KOPT-K1 (cell line): ENCODE measurements at regions not wholly inside any gene's neighbourhood (a gene's known extent, or its start where the extent isn't known, plus 50 kb on each side); places are given as distances from the start of the nearest gene placed in this dataset.

Source experiments
- H3K27ac ChIP-seq: fragments of 200-600 bp; sonication (generic); 2 replicates; pipeline ENCODE4 v1.5.1; 2016; ENCODE audit warnings: antibody characterized with exemption, mild to moderate bottlenecking, low read depth, low read length; ENCODE audit not compliant: poor library complexity, severe bottlenecking
- H3K36me3 ChIP-seq: fragments of 200-600 bp; sonication (generic); 2 replicates; pipeline ENCODE4 v1.5.1; 2017; ENCODE audit warnings: antibody characterized with exemption, mild to moderate bottlenecking, low read length, moderate library complexity; ENCODE audit not compliant: insufficient read depth
- H3K9me3 ChIP-seq: fragments of 200-600 bp; sonication (generic); 2 replicates; pipeline ENCODE4 v1.5.1; 2017; ENCODE audit warnings: antibody characterized with exemption, low read length, mild to moderate bottlenecking; ENCODE audit not compliant: insufficient read depth, poor library complexity, severe bottlenecking

DNA sequence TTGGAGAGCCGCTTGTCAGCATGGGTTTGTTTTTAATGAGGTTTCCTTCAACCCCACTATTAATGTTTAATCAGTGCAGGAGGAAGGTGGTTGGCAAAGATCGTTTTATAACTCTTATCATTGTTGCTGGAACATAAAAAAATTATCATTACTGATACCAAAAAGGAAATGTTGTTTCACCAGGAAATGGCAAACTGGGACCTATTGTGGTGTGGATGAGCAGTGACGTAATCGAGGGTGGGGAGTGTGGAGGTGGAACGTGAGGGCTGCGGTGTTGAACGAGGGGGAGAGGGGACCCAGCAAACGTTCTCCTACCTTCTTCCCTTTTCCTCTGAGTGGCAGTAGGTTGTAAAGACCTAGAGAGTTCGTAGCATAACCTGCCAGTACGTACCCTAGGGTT, 71.9 kb upstream of the TOMM7 start:
- H3K9me3 ChIP-seq, result no peaks in the 10 kb centered on the region
- no peaks in the 10 kb centered on the region for H3K36me3 ChIP-seq
- no peak overlapping the region for H3K27ac ChIP-seq

DNA sequence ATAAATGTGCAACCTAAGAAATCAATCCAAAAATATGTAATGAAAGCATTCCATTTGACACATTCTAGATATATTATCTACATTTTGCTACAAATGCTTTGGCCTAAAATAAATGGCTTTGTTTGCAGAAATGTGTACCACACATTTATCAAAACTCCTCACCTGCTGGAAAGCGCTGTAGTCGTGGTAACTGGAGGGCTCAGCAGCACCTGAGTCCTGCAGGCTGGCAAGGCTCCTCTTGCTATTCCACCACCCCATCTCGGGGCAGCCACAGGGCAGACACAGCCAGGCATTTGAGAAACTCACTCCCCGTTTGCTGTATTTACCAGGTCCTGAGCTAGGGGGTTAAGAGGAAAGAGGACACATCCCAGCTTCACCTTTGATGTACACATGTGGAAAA, 68.1 kb upstream of the TOMM7 start:
- no peak overlapping the region for H3K27ac ChIP-seq

DNA sequence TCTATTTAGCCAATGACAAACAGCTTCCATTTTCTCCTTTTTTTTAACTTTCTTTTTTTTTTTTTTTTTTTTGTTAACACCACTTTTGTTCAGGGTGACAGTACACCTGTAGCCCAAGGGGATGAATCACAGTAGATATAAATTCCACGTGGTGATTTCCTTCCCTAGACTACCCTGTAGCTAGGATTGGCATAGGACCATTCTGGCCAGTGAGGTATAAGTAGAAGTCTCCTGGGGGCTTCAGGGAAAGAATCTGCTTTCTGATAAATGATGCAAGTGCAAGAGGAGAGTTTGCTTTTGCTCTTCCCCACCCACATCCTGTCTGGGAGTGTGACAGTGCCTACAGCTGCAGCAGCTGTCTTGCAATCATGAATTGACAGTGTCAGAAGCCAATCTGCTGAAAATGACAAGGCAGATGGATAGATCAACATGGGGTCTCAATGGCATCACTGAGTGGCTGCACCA, 63.2 kb upstream of the TOMM7 start:
- H3K27ac ChIP-seq, result peak overlapping the region; percentile 24
- H3K36me3 ChIP-seq, result no peaks in the 10 kb centered on the region
- no peaks in the 10 kb centered on the region for H3K9me3 ChIP-seq

More for the DNA sequence above, 68.1 kb upstream of the TOMM7 start:
- Histone ChIP-seq H3K36me3 (no peaks in the 10 kb centered on the region), H3K9me3 (no peaks in the 10 kb centered on the region)

- H3K36me3 ChIP-seq, result no peaks in the 10 kb centered on the region
- peak overlapping the region; percentile 24 for H3K27ac ChIP-seq
- H3K9me3 ChIP-seq, result no peaks in the 10 kb centered on the region
Measured at GRCh38 chr7:22884911-22885788, 62.5 kb upstream of the TOMM7 start.

DNA sequence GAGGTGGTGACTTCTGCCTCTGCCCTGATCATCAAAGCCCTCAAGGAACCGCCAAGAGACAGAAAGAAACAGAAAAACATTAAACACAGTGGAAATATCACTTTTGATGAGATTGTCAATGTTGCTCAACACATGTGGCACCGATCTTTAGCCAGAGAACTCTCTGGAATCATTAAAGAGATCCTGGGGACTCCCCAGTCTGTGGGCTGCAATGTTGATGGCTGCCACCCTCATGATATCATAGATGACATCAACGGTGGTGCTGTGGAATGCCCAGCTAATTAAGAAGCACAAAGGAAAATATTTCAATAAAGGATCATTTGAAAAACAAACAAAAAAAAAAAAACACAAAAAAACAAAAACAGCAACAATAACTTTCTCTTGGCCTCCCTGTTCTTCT, 59.5 kb upstream of the TOMM7 start:
- Histone ChIP-seq H3K27ac (no peak overlapping the region), H3K9me3 (no peaks in the 10 kb centered on the region), H3K36me3 (no peaks in the 10 kb centered on the region)

- H3K36me3 ChIP-seq, result no peaks in the 10 kb centered on the region
- no peak overlapping the region for H3K27ac ChIP-seq
- H3K9me3 ChIP-seq, result no peaks in the 10 kb centered on the region
Measured at GRCh38 chr7:22879709-22880306, 57.2 kb upstream of the TOMM7 start.

GRCh38 chr7:22879280-22879679, 56.6 kb upstream of the TOMM7 start:
- no peak overlapping the region for H3K27ac ChIP-seq
- H3K36me3 ChIP-seq, result no peaks in the 10 kb centered on the region
- no peaks in the 10 kb centered on the region for H3K9me3 ChIP-seq

GRCh38 chr7:22876986-22877729, 54.5 kb upstream of the TOMM7 start:
- no peaks in the 10 kb centered on the region for H3K36me3 ChIP-seq
- H3K9me3 ChIP-seq, result no peaks in the 10 kb centered on the region
- H3K27ac ChIP-seq, result no peak overlapping the region

GRCh38 chr7:22875470-22875869, 52.8 kb upstream of the TOMM7 start:
- Histone ChIP-seq H3K27ac (no peak overlapping the region), H3K9me3 (no peaks in the 10 kb centered on the region), H3K36me3 (no peaks in the 10 kb centered on the region)

- no peaks in the 10 kb centered on the region for H3K9me3 ChIP-seq
Measured at GRCh38 chr7:22874904-22875303, 52.3 kb upstream of the TOMM7 start.

More at GRCh38 chr7:22874904-22875303, 52.3 kb upstream of the TOMM7 start:
- no peaks in the 10 kb centered on the region for H3K36me3 ChIP-seq
- no peak overlapping the region for H3K27ac ChIP-seq
